ENCODE measurements at regions not wholly inside any gene's neighbourhood (a gene's known extent, or its start where the extent isn't known, plus 50 kb on each side); places are given as distances from the start of the nearest gene placed in this dataset.

DNA sequence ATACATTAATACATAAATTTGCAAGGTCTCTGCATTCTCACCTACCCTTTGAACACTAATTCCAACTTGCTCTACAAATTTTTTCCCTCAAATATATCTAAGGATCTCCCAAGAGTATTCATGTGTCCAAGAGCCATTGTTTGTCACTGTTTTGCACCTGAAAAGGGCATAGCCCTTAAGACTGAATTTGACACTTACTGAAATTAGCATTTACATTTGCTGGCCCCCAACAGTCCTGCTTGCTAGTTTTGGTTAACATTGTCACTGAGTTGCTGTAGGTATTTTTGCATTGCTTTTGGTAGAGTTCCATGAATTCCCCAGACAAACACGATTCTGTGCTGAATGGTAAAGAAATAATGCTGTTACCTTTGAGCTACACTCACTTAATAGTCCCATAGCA is 57.3 kb downstream of the KCNA4 start:
- Mint-ChIP-seq H3K9me3 (peaks cover 2% of the 10 kb centered on the region), H3K27ac (no peak overlapping the region), H3K4me3 (no peak overlapping the region), H3K36me3 (ENCODE audit: low read depth) (no peaks in the 10 kb centered on the region), H3K4me1 (no peaks in the 10 kb centered on the region), H3K27me3 (no peaks in the 10 kb centered on the region)
- CTCF ChIA-PET = no interaction called here
- TF ChIP-seq, protein P1, sequence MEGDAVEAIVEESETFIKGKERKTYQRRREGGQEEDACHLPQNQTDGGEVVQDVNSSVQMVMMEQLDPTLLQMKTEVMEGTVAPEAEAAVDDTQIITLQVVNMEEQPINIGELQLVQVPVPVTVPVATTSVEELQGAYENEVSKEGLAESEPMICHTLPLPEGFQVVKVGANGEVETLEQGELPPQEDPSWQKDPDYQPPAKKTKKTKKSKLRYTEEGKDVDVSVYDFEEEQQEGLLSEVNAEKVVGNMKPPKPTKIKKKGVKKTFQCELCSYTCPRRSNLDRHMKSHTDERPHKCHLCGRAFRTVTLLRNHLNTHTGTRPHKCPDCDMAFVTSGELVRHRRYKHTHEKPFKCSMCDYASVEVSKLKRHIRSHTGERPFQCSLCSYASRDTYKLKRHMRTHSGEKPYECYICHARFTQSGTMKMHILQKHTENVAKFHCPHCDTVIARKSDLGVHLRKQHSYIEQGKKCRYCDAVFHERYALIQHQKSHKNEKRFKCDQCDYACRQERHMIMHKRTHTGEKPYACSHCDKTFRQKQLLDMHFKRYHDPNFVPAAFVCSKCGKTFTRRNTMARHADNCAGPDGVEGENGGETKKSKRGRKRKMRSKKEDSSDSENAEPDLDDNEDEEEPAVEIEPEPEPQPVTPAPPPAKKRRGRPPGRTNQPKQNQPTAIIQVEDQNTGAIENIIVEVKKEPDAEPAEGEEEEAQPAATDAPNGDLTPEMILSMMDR (IDR thresholded peaks at IDR 0.05) = no peak
- POLR2A ChIA-PET = no interaction called here
- ATAC-seq (ENCODE audit: low read depth) = no peak
- intact Hi-C loops (cut with micrococcal nuclease) = no loop called here
- no peak for DNase-seq

DNA sequence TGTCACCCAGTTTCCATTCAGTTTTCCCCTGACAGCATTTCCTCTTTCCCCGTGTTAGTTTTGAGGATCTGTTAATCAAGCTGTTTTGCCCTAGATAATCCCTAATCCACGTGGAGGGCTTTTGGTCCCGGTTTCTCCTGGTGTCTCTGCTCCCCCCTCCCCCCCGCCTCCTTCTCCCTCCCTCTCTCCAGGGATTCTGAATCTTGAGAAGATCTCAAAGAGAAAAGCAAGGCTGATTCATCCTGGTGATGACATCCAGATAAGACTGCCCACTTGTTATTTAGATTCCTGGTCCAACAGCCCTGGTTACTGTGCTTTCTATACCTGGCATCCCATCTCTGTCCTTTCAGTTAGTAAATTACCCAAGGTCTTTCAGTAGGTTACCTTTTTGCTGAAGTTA is 59.4 kb downstream of the KCNA4 start:
- ChIA-PET CTCF (no interaction called here), POLR2A (no interaction called here)
- no peak for DNase-seq
- H3K4me1 Mint-ChIP-seq = no peaks in the 10 kb centered on the region
- no peak for ATAC-seq (ENCODE audit: low read depth)
- no peaks in the 10 kb centered on the region for H3K27me3 Mint-ChIP-seq
- intact Hi-C loops (cut with micrococcal nuclease) = no loop called here
- no peak overlapping the region for H3K4me3 Mint-ChIP-seq
- H3K9me3 Mint-ChIP-seq = peaks cover 2% of the 10 kb centered on the region
- H3K36me3 Mint-ChIP-seq (ENCODE audit: low read depth) = no peaks in the 10 kb centered on the region
- no peak overlapping the region for H3K27ac Mint-ChIP-seq
- TF ChIP-seq, protein P1 (IDR thresholded peaks at IDR 0.05) = no peak

DNA sequence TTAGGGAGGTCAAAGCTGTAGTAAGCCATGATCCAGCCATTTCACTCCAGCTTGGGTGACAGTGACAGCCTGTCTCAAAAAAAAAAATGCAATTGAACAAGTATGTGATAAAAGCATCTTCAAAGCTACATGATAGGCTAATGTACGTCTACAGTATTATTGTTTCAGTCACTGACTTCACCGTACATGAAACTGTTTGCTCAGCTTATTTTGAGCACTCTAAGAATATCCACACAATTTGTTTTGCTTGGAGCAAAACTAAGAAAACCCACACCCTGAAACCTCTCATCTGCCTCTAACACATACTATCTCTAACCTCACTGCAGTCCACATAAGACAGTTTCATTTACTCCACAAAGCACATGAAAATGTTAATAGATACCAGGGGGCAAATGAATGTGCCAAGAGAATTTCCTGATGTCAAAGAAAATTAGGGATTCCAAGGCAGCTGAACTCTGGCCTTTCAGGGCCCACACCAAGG is 60.7 kb downstream of the KCNA4 start:
- Mint-ChIP-seq H3K27ac (no peak overlapping the region), H3K27me3 (no peaks in the 10 kb centered on the region), H3K4me3 (no peak overlapping the region), H3K4me1 (no peaks in the 10 kb centered on the region), H3K9me3 (peaks cover 3% of the 10 kb centered on the region), H3K36me3 (ENCODE audit: low read depth) (no peaks in the 10 kb centered on the region)
- no peak for ATAC-seq (ENCODE audit: low read depth)
- DNase-seq = no peak
- TF ChIP-seq, protein P1 (IDR thresholded peaks at IDR 0.05) = no peak
- POLR2A ChIA-PET = no interaction called here
- intact Hi-C loops (cut with micrococcal nuclease) = no loop called here
- CTCF ChIA-PET = no interaction called here

DNA sequence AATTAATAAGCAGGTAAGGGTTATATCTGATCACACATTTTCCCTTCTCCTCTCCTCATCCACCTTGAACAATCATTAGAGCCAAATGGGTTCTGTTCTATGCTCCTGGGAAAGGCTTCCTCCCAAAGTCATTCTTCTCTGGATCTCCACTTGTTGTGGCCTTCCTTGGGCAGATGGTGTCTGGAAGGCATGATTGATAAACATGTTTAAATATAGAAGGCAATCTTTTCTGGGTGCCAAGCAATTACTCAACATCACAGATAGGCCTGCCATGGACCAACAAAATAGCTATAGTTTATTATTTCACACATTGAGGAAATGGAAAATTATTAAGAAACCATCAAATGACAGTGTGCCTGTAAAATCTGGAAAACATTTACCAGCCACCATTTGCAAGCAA is 73.5 kb downstream of the KCNA4 start:
- no peak overlapping the region for H3K27ac Mint-ChIP-seq
- POLR2A ChIA-PET = no interaction called here
- DNase-seq (no peak), ATAC-seq (ENCODE audit: low read depth) (no peak)
- no peak overlapping the region for H3K4me3 Mint-ChIP-seq
- CTCF ChIA-PET = no interaction called here
- H3K9me3 Mint-ChIP-seq = peaks cover 8% of the 10 kb centered on the region
- intact Hi-C loops (cut with micrococcal nuclease) = no loop called here
- no peaks in the 10 kb centered on the region for H3K27me3 Mint-ChIP-seq
- H3K36me3 Mint-ChIP-seq (ENCODE audit: low read depth) = no peaks in the 10 kb centered on the region
- TF ChIP-seq, protein P1 (IDR thresholded peaks at IDR 0.05) = no peak
- H3K4me1 Mint-ChIP-seq = no peaks in the 10 kb centered on the region

DNA sequence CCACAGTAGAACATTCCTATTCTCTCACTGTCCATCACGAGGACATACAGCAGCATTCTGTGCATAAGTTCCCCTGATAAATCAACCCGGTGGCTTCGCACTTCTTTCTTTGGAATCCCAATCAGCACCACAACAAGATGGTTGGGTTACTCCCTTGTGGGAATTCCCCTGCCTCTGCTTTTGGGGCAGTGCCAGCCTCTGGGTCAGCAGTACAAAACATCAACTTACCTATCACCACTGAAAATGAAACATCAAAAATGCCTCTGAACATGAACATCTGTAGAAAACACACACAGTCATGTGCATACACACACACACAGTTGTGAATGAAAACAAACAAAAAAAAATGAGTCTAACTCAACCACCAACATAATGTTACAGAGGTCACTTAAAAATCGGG is 79.3 kb downstream of the KCNA4 start:
- H3K4me3 Mint-ChIP-seq = no peak overlapping the region
- no peaks in the 10 kb centered on the region for H3K9me3 Mint-ChIP-seq
- DNase-seq (no peak), ATAC-seq (ENCODE audit: low read depth) (no peak)
- CTCF ChIA-PET = no interaction called here
- H3K27ac Mint-ChIP-seq = no peak overlapping the region
- H3K4me1 Mint-ChIP-seq = no peaks in the 10 kb centered on the region
- POLR2A ChIA-PET = no interaction called here
- H3K27me3 Mint-ChIP-seq = no peaks in the 10 kb centered on the region
- TF ChIP-seq, protein P1 (IDR thresholded peaks at IDR 0.05) = no peak
- H3K36me3 Mint-ChIP-seq (ENCODE audit: low read depth) = no peaks in the 10 kb centered on the region
- intact Hi-C loops (cut with micrococcal nuclease) = no loop called here
